ENCODE measurements at regions not wholly inside any gene's neighbourhood (a gene's known extent, or its start where the extent isn't known, plus 50 kb on each side); places are given as distances from the start of the nearest gene placed in this dataset.
"Not testable (repeated sequence)": the region's sequence is repeated elsewhere in the genome, so short reads cannot be mapped to it uniquely, and the experiment has no call there.

GRCh38 chr1:66452982-66453381 is 81.0 kb upstream of the SGIP1 start:
- ChIA-PET POLR2A (no interaction called here), CTCF (interaction anchor here (13.5 kb wide), 1 partner anchor 203 kb away, joined by 516 read pairs; no protein-coding TSS in a partner anchor)
- no peak for TF ChIP-seq CTCF (IDR thresholded peaks at IDR 0.05; ENCODE audit: control extremely low read depth, extremely low read depth, low read depth, missing control alignments)
- no peak for DNase-seq (ENCODE audit: extremely low spot score)

- DNase-seq (ENCODE audit: extremely low spot score): no peak
- no peak for TF ChIP-seq CTCF (IDR thresholded peaks at IDR 0.05; ENCODE audit: control extremely low read depth, extremely low read depth, low read depth, missing control alignments)
- ChIA-PET CTCF (interaction anchor here (0.6 to 1.1 kb wide), 2 partner anchors 9 to 203 kb away, joined by 3 to 4 read pairs; no protein-coding TSS in a partner anchor), POLR2A (no interaction called here)
Measured at GRCh38 chr1:66455446-66455845, 78.5 kb upstream of the SGIP1 start.

GRCh38 chr1:66460776-66461175 is 73.2 kb upstream of the SGIP1 start:
- ChIA-PET CTCF (no interaction called here), POLR2A (no interaction called here)
- no peak for DNase-seq (ENCODE audit: extremely low spot score)
- TF ChIP-seq CTCF (IDR thresholded peaks at IDR 0.05; ENCODE audit: control extremely low read depth, extremely low read depth, low read depth, missing control alignments): no peak

GRCh38 chr1:66462313-66462712 is 71.6 kb upstream of the SGIP1 start:
- ChIA-PET CTCF (no interaction called here), POLR2A (no interaction called here)
- TF ChIP-seq CTCF (IDR thresholded peaks at IDR 0.05; ENCODE audit: control extremely low read depth, extremely low read depth, low read depth, missing control alignments): no peak
- DNase-seq (ENCODE audit: extremely low spot score): no peak

DNA sequence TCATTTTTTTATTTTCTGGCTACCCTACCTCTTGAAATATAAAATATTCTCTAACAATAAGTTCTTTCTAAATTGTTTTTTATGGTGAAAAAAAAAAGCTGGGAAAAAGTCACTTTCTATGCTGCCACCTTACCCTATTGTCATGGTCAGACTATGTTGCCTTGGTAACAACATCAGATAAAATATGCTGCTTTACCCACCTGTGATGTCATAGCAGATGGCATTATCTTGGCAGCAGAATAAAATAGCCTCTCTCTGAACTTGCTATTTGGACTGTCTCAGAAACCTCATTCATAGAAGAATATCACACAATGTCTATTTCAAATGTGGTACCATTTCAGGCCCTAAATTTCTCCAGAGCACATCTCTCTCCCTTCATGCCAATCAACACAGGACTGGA is 69.6 kb upstream of the SGIP1 start:
- no peak for TF ChIP-seq CTCF (IDR thresholded peaks at IDR 0.05; ENCODE audit: control extremely low read depth, extremely low read depth, low read depth, missing control alignments)
- ChIA-PET CTCF (interaction anchor here (1.1 to 1.6 kb wide), 2 partner anchors 18 to 27 kb away, joined by 3 to 4 read pairs; no protein-coding TSS in a partner anchor), POLR2A (no interaction called here)
- DNase-seq (ENCODE audit: extremely low spot score): no peak

GRCh38 chr1:66464802-66465201 is 69.2 kb upstream of the SGIP1 start:
- DNase-seq (ENCODE audit: extremely low spot score): no peak
- CTCF ChIA-PET: interaction anchor here (1.2 to 1.6 kb wide), 2 partner anchors 15 to 227 kb away, joined by 3 to 4 read pairs; no protein-coding TSS in a partner anchor
- no peak for TF ChIP-seq CTCF (IDR thresholded peaks at IDR 0.05; ENCODE audit: control extremely low read depth, extremely low read depth, low read depth, missing control alignments)
- POLR2A ChIA-PET: no interaction called here

GRCh38 chr1:66466695-66467094 is 67.3 kb upstream of the SGIP1 start:
- CTCF ChIA-PET; POLR2A ChIA-PET; DNase-seq (ENCODE audit: extremely low spot score): not testable (repeated sequence)
